HG03060 (cell line): ENCODE measurements at regions not wholly inside any gene's neighbourhood (a gene's known extent, or its start where the extent isn't known, plus 50 kb on each side); places are given as distances from the start of the nearest gene placed in this dataset.

Experiments
- ATAC-seq: cut with Tn5 transposase; IDR thresholded peaks from one replicate; pipeline ENCODE4 v1.9.1; 2021; ENCODE audit warnings: low read depth, moderate number of reproducible peaks; ENCODE audit not compliant: unreplicated experiment

- ATAC-seq, result no peak
Observed at GRCh38 chr5:100479079-100479688, 56.0 kb upstream of the FAM174A start.

GRCh38 chr5:100472091-100472490 is 63.1 kb upstream of the FAM174A start:
- no peak for ATAC-seq

GRCh38 chr5:100469767-100470166 is 65.4 kb upstream of the FAM174A start:
- ATAC-seq, result peak; percentile 53

- no peak for ATAC-seq
Observed at GRCh38 chr5:100464418-100464817, 70.8 kb upstream of the FAM174A start.

- no peak for ATAC-seq
Observed at GRCh38 chr5:100456615-100457014, 78.6 kb upstream of the FAM174A start.

- ATAC-seq, result no peak
Observed at GRCh38 chr5:100452126-100452525, 83.0 kb upstream of the FAM174A start.

- no peak for ATAC-seq
Observed at GRCh38 chr5:100448111-100448528, 87.1 kb upstream of the FAM174A start.

GRCh38 chr5:100446879-100447430 is 88.2 kb upstream of the FAM174A start:
- no peak for ATAC-seq

GRCh38 chr5:100444961-100445360 is 90.2 kb upstream of the FAM174A start:
- no peak for ATAC-seq

- no peak for ATAC-seq
Observed at GRCh38 chr5:100434815-100435214, 100.4 kb upstream of the FAM174A start.

- ATAC-seq, result no peak
Observed at GRCh38 chr5:100432741-100433140, 102.4 kb upstream of the FAM174A start.

GRCh38 chr5:100430268-100431195 is 104.6 kb upstream of the FAM174A start:
- ATAC-seq, result no peak

- ATAC-seq, result no peak
Observed at GRCh38 chr5:100424787-100425186, 110.4 kb upstream of the FAM174A start.

- no peak for ATAC-seq
Observed at GRCh38 chr5:100424017-100424416, 111.2 kb upstream of the FAM174A start.

- ATAC-seq, result no peak
Observed at GRCh38 chr5:100423330-100423729, 111.8 kb upstream of the FAM174A start.

- ATAC-seq, result no peak
Observed at GRCh38 chr5:100421360-100421759, 113.8 kb upstream of the FAM174A start.

GRCh38 chr5:100418231-100418630 is 116.9 kb upstream of the FAM174A start:
- no peak for ATAC-seq

GRCh38 chr5:100409660-100410151 is 125.5 kb upstream of the FAM174A start:
- ATAC-seq, result no peak

GRCh38 chr5:100407053-100407452 is 128.1 kb upstream of the FAM174A start:
- ATAC-seq, result no peak

- ATAC-seq, result no peak
Observed at GRCh38 chr5:100406640-100407039, 128.5 kb upstream of the FAM174A start.

- no peak for ATAC-seq
Observed at GRCh38 chr5:100402071-100402470, 133.1 kb upstream of the FAM174A start.
